ENCODE measurements at regions not wholly inside any gene's neighbourhood (a gene's known extent, or its start where the extent isn't known, plus 50 kb on each side); places are given as distances from the start of the nearest gene placed in this dataset.

DNA sequence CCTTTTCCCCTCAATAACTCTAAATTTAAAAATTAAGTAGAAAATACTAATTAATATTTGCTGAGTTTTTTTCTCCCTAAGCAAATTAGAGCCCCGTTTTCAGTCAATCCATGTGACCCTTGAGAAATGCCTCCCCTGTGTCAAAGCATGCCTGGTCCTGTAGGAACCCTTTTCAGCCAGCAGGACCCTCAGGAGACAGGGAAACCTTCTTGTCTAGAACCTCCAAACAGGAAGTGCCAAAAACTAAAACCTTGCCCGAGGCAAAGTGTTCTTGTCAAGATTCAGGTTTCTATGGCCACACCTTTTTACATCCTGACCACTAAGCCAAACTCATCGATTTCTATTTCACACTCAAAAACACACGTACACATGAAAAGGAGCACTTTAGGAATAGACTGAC is 60.1 kb upstream of the NFE2L3 start:
- H3K4me2 ChIP-seq (ENCODE audit: low read length): peak overlapping the region; percentile 34; the same call in 1 of the 2 replicates

DNA sequence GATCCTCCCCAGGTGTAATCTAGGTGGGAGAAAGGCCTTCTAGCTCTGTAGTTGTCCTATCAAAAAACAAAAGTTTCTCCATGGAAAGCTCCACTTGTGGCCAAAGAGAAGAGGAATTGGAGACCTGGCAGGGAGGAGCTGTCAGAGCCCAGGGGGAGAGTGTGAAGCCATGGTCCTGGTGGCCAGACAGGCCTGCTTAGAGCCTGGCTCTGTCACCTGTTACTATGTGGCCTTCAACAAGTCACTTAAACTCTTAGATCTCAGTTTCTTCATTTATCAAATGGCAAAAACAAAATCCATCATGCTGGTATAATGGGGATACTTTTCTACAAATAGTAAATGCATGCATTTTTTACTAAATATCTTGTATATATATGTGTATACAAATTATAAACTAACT is 59.0 kb upstream of the NFE2L3 start:
- DNase-seq: no peak
- Histone ChIP-seq H3K27me3 (ENCODE audit: low read length) (no peaks in the 10 kb centered on the region), H3K4me3 (ENCODE audit: low read length) (no peak overlapping the region), H3K79me2 (ENCODE audit: low read length) (no peaks in the 10 kb centered on the region), H3K9ac (ENCODE audit: low read length) (no peak overlapping the region), H3K4me2 (ENCODE audit: low read length) (no peak overlapping the region), H3K9me2 (replicated peaks; ENCODE audit: low read length) (no peaks in the 10 kb centered on the region), H3K27ac (ENCODE audit: low read length) (no peak overlapping the region), H3K4me1 (ENCODE audit: insufficient read depth, low read length) (peaks cover 13% of the 10 kb centered on the region), H4K20me1 (ENCODE audit: low read length) (no peaks in the 10 kb centered on the region), H3K36me3 (ENCODE audit: low read depth, low read length) (no peaks in the 10 kb centered on the region), H3K9me3 (ENCODE audit: low read length) (no peaks in the 10 kb centered on the region), H2AFZ (ENCODE audit: low read length) (no peak overlapping the region), H3F3A (ENCODE audit: low read length, unreplicated experiment) (no peaks in the 10 kb centered on the region)
- CTCF ChIA-PET: no interaction called here
- POLR2A ChIA-PET (ENCODE audit: unreplicated experiment): interaction anchor here (0.7 kb wide), 1 partner anchor 61 kb away, joined by 3 read pairs; no protein-coding TSS in a partner anchor
- no peak for ATAC-seq
- TF ChIP-seq EZH2phosphoT487 (IDR thresholded peaks at IDR 0.05; ENCODE audit: borderline replicate concordance, low read length) (no peak), EZH2 (IDR thresholded peaks at IDR 0.05; ENCODE audit: low read length, unreplicated experiment) (no peak)
- TF ChIP-seq, protein P1, sequence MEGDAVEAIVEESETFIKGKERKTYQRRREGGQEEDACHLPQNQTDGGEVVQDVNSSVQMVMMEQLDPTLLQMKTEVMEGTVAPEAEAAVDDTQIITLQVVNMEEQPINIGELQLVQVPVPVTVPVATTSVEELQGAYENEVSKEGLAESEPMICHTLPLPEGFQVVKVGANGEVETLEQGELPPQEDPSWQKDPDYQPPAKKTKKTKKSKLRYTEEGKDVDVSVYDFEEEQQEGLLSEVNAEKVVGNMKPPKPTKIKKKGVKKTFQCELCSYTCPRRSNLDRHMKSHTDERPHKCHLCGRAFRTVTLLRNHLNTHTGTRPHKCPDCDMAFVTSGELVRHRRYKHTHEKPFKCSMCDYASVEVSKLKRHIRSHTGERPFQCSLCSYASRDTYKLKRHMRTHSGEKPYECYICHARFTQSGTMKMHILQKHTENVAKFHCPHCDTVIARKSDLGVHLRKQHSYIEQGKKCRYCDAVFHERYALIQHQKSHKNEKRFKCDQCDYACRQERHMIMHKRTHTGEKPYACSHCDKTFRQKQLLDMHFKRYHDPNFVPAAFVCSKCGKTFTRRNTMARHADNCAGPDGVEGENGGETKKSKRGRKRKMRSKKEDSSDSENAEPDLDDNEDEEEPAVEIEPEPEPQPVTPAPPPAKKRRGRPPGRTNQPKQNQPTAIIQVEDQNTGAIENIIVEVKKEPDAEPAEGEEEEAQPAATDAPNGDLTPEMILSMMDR (conservative IDR thresholded peaks at IDR 0.05; ENCODE audit: low read depth, low read length): no peak
- BruUV-seq (replicated peaks): no TSS peak
- intact Hi-C loops (cut with micrococcal nuclease): loop anchor here (5.0 kb wide), 3 partner anchors 64 to 1069 kb away; no protein-coding TSS in a partner anchor

More for the DNA sequence above, 60.1 kb upstream of the NFE2L3 start:
- Histone ChIP-seq H3F3A (ENCODE audit: low read length, unreplicated experiment) (no peaks in the 10 kb centered on the region), H3K79me2 (ENCODE audit: low read length) (no peaks in the 10 kb centered on the region), H3K9ac (ENCODE audit: low read length) (no peak overlapping the region), H3K27me3 (ENCODE audit: low read length) (no peaks in the 10 kb centered on the region), H3K4me1 (ENCODE audit: insufficient read depth, low read length) (peaks cover 8% of the 10 kb centered on the region), H3K4me3 (ENCODE audit: low read length) (no peak overlapping the region), H4K20me1 (ENCODE audit: low read length) (no peaks in the 10 kb centered on the region), H3K27ac (ENCODE audit: low read length) (no peak overlapping the region), H3K9me2 (replicated peaks; ENCODE audit: low read length) (no peaks in the 10 kb centered on the region), H3K9me3 (ENCODE audit: low read length) (no peaks in the 10 kb centered on the region), H3K36me3 (ENCODE audit: low read depth, low read length) (no peaks in the 10 kb centered on the region), H2AFZ (ENCODE audit: low read length) (no peak overlapping the region)
- BruUV-seq (replicated peaks): no TSS peak
- no peak for TF ChIP-seq EZH2 (IDR thresholded peaks at IDR 0.05; ENCODE audit: low read length, unreplicated experiment)
- TF ChIP-seq, protein P1 (conservative IDR thresholded peaks at IDR 0.05; ENCODE audit: low read depth, low read length): peak; percentile 22; the same call in 1 of the 2 replicates
- ATAC-seq (peak; percentile 21; the same call in 1 of the 2 replicates), DNase-seq (peak; percentile 65)
- intact Hi-C loops (cut with micrococcal nuclease): loop anchor here (1.0 to 5.0 kb wide), 6 partner anchors 65 to 1070 kb away; no protein-coding TSS in a partner anchor
- ChIA-PET CTCF (no interaction called here), POLR2A (ENCODE audit: unreplicated experiment) (no interaction called here)

DNA sequence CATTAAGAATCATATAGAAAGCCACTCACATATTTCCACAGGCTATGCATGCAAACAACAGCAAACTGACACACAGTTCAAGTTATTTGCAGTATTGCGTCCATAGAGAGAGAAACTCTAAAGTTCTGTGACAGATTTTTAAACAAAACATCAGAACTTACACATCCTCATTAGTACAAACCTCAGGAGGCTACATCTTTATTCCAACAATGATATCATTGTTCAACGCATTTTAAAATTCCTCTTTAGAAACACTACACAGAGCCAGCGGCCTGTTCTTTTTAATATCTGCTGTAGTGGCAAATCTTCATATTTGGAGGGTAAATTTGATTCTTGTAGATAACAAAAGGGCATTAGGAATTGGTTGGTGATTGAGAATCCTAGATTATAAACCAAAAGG is 55.9 kb upstream of the NFE2L3 start:
- no peak overlapping the region for H3K27ac ChIP-seq (ENCODE audit: low read length)
- H2AFZ ChIP-seq (ENCODE audit: low read length): no peak overlapping the region
- no peak overlapping the region for H3K4me2 ChIP-seq (ENCODE audit: low read length)
- no peak for TF ChIP-seq EZH2phosphoT487 (IDR thresholded peaks at IDR 0.05; ENCODE audit: borderline replicate concordance, low read length)
- TF ChIP-seq EZH2 (IDR thresholded peaks at IDR 0.05; ENCODE audit: low read length, unreplicated experiment): no peak
- TF ChIP-seq, protein P1 (conservative IDR thresholded peaks at IDR 0.05; ENCODE audit: low read depth, low read length): no peak
- peaks cover 14% of the 10 kb centered on the region for H3K4me1 ChIP-seq (ENCODE audit: insufficient read depth, low read length)
- intact Hi-C loops (cut with micrococcal nuclease): no loop called here
- CTCF ChIA-PET: no interaction called here
- no peak overlapping the region for H3K4me3 ChIP-seq (ENCODE audit: low read length)
- no peaks in the 10 kb centered on the region for H3K9me3 ChIP-seq (ENCODE audit: low read length)
- no peaks in the 10 kb centered on the region for H3F3A ChIP-seq (ENCODE audit: low read length, unreplicated experiment)
- DNase-seq (no peak), ATAC-seq (no peak)
- no peaks in the 10 kb centered on the region for H3K36me3 ChIP-seq (ENCODE audit: low read depth, low read length)
- H3K27me3 ChIP-seq (ENCODE audit: low read length): no peaks in the 10 kb centered on the region
- no peak overlapping the region for H3K9ac ChIP-seq (ENCODE audit: low read length)
- BruUV-seq (replicated peaks): no TSS peak
- no peaks in the 10 kb centered on the region for H3K9me2 ChIP-seq (replicated peaks; ENCODE audit: low read length)
- POLR2A ChIA-PET (ENCODE audit: unreplicated experiment): no interaction called here
- H4K20me1 ChIP-seq (ENCODE audit: low read length): no peaks in the 10 kb centered on the region
- H3K79me2 ChIP-seq (ENCODE audit: low read length): no peaks in the 10 kb centered on the region

Measured in PC-3 (cell line).